HL-60 (cell line): ENCODE measurements at regions not wholly inside any gene's neighbourhood (a gene's known extent, or its start where the extent isn't known, plus 50 kb on each side); places are given as distances from the start of the nearest gene placed in this dataset.

Experiments used
- DNase-seq, 2 experiments: peaks; one replicate each; pipeline ENCODE4 v3.0.0-alpha.2; 2010 to 2020; ENCODE audit warnings: low read depth in 1 of 2, low spot score in 1 of 2
- H3K27ac ChIP-seq: fragments of 250-450 bp; sonication (Bioruptor Pico); replicated peaks from 2 replicates; pipeline ENCODE4 v1.5.1; 2020; ENCODE audit warnings: mild to moderate bottlenecking, moderate library complexity
- H3K27me3 ChIP-seq: fragments of 250-450 bp; sonication (Bioruptor Pico); 2 replicates; pipeline ENCODE4 v1.5.1; 2021; ENCODE audit warnings: mild to moderate bottlenecking, moderate library complexity; ENCODE audit not compliant: insufficient read depth, poor library complexity, severe bottlenecking
- H3K4me3 ChIP-seq: replicated peaks from 2 replicates; pipeline ENCODE4 v1.5.1; 2011; ENCODE audit warnings: mild to moderate bottlenecking, control low read depth, low read length; ENCODE audit not compliant: insufficient read depth
- GABPA ChIP-seq: IDR thresholded peaks from 2 replicates; pipeline ENCODE4 v1.6.1; 2012; ENCODE audit warnings: low read depth
- POLR2AphosphoS5 ChIP-seq: IDR thresholded peaks from 2 replicates; pipeline ENCODE4 v1.6.1; 2012; ENCODE audit warnings: low read depth
- SPI1 ChIP-seq: IDR thresholded peaks from 2 replicates; pipeline ENCODE4 v1.6.1; 2012; ENCODE audit warnings: low read depth, mild to moderate bottlenecking, borderline replicate concordance
- TF ChIP-seq, protein P1 (sequence below): IDR thresholded peaks from 2 replicates; pipeline ENCODE4 v1.6.1; 2012; ENCODE audit warnings: low read depth; ENCODE audit not compliant: insufficient replicate concordance
- TF ChIP-seq, protein P2 (sequence below): IDR thresholded peaks from one replicate; pipeline ENCODE4 v1.5.1; 2011; ENCODE audit warnings: low read length, control low read depth, inconsistent platforms; ENCODE audit not compliant: insufficient read depth

DNA sequence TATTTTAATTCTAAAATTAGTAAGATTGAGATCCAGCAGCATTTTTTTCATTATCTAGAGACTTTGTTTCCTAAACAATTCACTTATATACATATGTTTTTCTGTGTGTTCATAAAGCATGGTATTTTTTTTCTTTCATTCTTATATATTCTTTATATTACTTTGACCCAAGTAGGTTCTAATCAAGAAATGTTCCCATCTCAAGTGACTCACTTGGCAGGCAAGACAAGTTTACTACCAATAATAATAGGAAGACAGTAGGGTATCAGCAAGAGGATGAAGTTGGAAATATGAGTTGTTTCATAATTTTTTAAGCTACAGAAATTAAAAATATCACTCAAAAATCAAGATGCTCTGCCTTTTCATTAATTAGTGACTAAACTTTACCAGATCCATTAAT, 613.4 kb upstream of the ATP2B1 start:
- no peak overlapping the region for H3K4me3 ChIP-seq
- TF ChIP-seq, protein P1, sequence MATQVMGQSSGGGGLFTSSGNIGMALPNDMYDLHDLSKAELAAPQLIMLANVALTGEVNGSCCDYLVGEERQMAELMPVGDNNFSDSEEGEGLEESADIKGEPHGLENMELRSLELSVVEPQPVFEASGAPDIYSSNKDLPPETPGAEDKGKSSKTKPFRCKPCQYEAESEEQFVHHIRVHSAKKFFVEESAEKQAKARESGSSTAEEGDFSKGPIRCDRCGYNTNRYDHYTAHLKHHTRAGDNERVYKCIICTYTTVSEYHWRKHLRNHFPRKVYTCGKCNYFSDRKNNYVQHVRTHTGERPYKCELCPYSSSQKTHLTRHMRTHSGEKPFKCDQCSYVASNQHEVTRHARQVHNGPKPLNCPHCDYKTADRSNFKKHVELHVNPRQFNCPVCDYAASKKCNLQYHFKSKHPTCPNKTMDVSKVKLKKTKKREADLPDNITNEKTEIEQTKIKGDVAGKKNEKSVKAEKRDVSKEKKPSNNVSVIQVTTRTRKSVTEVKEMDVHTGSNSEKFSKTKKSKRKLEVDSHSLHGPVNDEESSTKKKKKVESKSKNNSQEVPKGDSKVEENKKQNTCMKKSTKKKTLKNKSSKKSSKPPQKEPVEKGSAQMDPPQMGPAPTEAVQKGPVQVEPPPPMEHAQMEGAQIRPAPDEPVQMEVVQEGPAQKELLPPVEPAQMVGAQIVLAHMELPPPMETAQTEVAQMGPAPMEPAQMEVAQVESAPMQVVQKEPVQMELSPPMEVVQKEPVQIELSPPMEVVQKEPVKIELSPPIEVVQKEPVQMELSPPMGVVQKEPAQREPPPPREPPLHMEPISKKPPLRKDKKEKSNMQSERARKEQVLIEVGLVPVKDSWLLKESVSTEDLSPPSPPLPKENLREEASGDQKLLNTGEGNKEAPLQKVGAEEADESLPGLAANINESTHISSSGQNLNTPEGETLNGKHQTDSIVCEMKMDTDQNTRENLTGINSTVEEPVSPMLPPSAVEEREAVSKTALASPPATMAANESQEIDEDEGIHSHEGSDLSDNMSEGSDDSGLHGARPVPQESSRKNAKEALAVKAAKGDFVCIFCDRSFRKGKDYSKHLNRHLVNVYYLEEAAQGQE: no peak
- H3K27ac ChIP-seq: no peak overlapping the region
- DNase-seq: no peak
- no peaks in the 10 kb centered on the region for H3K27me3 ChIP-seq

DNA sequence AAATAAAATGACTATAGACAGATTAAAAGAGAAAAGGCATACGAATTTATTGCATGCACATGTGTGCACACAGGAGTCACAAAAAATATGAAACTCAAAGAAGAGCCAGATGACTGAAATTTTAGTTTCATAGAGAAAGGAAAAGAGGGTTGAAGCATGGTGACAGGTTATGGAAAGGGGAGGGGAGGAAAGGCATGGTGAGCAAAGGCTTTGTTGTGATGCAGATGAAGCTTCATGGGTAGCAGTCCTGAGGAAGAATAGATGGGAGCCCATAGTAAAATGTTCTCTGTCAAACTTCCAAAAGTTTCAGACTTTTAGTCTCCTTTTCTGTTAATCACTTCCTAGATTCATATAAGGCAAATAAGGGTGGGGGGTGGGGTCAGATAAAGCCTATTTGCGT, 612.7 kb upstream of the ATP2B1 start:
- no peaks in the 10 kb centered on the region for H3K27me3 ChIP-seq
- H3K27ac ChIP-seq: no peak overlapping the region
- H3K4me3 ChIP-seq: no peak overlapping the region
- TF ChIP-seq, protein P2, sequence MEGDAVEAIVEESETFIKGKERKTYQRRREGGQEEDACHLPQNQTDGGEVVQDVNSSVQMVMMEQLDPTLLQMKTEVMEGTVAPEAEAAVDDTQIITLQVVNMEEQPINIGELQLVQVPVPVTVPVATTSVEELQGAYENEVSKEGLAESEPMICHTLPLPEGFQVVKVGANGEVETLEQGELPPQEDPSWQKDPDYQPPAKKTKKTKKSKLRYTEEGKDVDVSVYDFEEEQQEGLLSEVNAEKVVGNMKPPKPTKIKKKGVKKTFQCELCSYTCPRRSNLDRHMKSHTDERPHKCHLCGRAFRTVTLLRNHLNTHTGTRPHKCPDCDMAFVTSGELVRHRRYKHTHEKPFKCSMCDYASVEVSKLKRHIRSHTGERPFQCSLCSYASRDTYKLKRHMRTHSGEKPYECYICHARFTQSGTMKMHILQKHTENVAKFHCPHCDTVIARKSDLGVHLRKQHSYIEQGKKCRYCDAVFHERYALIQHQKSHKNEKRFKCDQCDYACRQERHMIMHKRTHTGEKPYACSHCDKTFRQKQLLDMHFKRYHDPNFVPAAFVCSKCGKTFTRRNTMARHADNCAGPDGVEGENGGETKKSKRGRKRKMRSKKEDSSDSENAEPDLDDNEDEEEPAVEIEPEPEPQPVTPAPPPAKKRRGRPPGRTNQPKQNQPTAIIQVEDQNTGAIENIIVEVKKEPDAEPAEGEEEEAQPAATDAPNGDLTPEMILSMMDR: no peak
- TF ChIP-seq, protein P1: no peak
- no peak for TF ChIP-seq SPI1
- TF ChIP-seq POLR2AphosphoS5: no peak
- no peak for TF ChIP-seq GABPA
- DNase-seq: no peak

DNA sequence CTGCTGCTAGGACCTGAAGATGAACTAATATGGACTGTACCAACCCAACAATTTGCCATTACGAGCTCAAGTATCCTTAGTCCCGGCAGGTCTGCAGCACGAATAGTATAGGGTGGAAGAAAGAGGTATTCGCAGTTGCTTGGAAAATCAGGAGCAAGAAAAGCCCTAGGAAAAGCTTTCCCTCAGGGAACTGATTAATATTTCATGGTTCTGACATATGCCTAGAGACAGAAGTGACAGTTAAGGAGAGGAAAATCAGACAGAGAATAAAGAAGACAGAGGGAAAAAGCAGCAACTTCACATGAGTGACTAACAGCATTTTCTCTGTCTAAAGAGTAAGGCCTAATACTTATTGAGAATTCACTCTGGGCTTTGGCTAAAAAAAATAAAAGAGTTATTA, 602.9 kb upstream of the ATP2B1 start:
- TF ChIP-seq, protein P2: no peak
- TF ChIP-seq SPI1 (no peak), POLR2AphosphoS5 (no peak), GABPA (no peak)
- TF ChIP-seq, protein P1: no peak
- DNase-seq: no peak
- H3K27ac ChIP-seq: no peak overlapping the region
- H3K4me3 ChIP-seq: no peak overlapping the region
- no peaks in the 10 kb centered on the region for H3K27me3 ChIP-seq

DNA sequence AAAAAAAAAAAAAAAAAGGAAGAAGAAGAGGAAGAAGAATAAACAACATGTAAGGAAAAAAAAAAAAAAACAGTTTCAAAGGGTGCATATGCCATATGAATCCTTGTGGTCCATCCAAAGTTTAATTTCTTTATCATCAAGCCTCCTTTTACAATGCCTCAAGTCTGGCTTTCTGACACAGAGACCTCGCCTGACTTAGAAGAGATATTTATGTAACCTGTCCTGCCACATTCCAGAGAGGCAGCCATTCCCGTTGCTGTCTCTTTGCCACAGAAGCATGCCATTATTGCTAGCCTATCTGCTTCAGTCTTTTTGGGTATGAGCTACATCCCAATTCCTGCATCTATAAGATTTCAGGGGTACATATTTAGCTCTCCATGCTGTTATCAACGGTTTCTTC, 596.7 kb upstream of the ATP2B1 start:
- Histone ChIP-seq H3K27ac (no peak overlapping the region), H3K4me3 (no peak overlapping the region), H3K27me3 (no peaks in the 10 kb centered on the region)
- TF ChIP-seq, protein P1: no peak
- no peak for TF ChIP-seq POLR2AphosphoS5
- no peak for TF ChIP-seq SPI1
- TF ChIP-seq, protein P2: no peak
- no peak for TF ChIP-seq GABPA
- no peak for DNase-seq
